Effector memory CD8-positive, alpha-beta T cell (primary cell): ENCODE measurements at regions not wholly inside any gene's neighbourhood (a gene's known extent, or its start where the extent isn't known, plus 50 kb on each side); places are given as distances from the start of the nearest gene placed in this dataset.
"Not testable (repeated sequence)": the region's sequence is repeated elsewhere in the genome, so short reads cannot be mapped to it uniquely, and the experiment has no call there.

ENCODE experiments used
- ATAC-seq: fragments of 150-1000 bp; cut with Tn5 transposase; replicated peaks from 2 replicates; pipeline ENCODE4 v1.10.0; 2021; ENCODE audit warnings: mild to moderate bottlenecking, moderate library complexity
- DNase-seq, 3 experiments: peaks; one replicate each; pipeline ENCODE4 v3.0.0; 2021
- H3K27ac Mint-ChIP-seq, 2 donors: one replicate each; pipeline ENCODE4 v1.8.0; 2022; ENCODE audit warnings: mild to moderate bottlenecking in 2 of 2, mixed read lengths in 2 of 2, moderate library complexity in 2 of 2
- H3K27me3 Mint-ChIP-seq, 2 donors: one replicate each; pipeline ENCODE4 v1.8.0; 2022; ENCODE audit warnings: mixed read lengths in 2 of 2
- H3K36me3 Mint-ChIP-seq: one replicate; pipeline ENCODE4 v1.8.0; 2022; ENCODE audit warnings: mild to moderate bottlenecking, moderate library complexity, mixed read lengths; ENCODE audit not compliant: insufficient read depth
- H3K4me1 Mint-ChIP-seq, 2 donors: one replicate each; pipeline ENCODE4 v1.8.0; 2022; ENCODE audit warnings: low read depth in 2 of 2, mixed read lengths in 2 of 2
- H3K4me3 Mint-ChIP-seq, 2 donors: one replicate each; pipeline ENCODE4 v1.8.0; 2022; ENCODE audit warnings: mild to moderate bottlenecking in 2 of 2, mixed read lengths in 2 of 2, moderate library complexity in 2 of 2
- H3K9me3 Mint-ChIP-seq, 2 donors: one replicate each; pipeline ENCODE4 v1.8.0; 2022; ENCODE audit warnings: mixed read lengths in 2 of 2

- Mint-ChIP-seq H3K9me3 (peaks cover 0 to 2% of the 10 kb centered on the region in 2 donors), H3K4me3 (no peak overlapping the region), H3K4me1 (no peaks in the 10 kb centered on the region), H3K36me3 (peaks cover 3% of the 10 kb centered on the region), H3K27me3 (no peaks in the 10 kb centered on the region), H3K27ac (no peak overlapping the region)
- no peak for ATAC-seq
- DNase-seq: no peak
These were observed 180.6 kb downstream of the MC4R start for GRCh38 chr18:60191926-60192325.

GRCh38 chr18:60189856-60190255, 182.7 kb downstream of the MC4R start:
- ATAC-seq: no peak
- Mint-ChIP-seq H3K4me3 (no peak overlapping the region), H3K4me1 (no peaks in the 10 kb centered on the region), H3K27me3 (no peaks in the 10 kb centered on the region), H3K36me3 (peaks cover 3% of the 10 kb centered on the region), H3K27ac (no peak overlapping the region), H3K9me3 (no peaks in the 10 kb centered on the region)
- no peak for DNase-seq

- no peaks in the 10 kb centered on the region for H3K27me3 Mint-ChIP-seq
- H3K4me3 Mint-ChIP-seq: no peak overlapping the region
- no peaks in the 10 kb centered on the region for H3K4me1 Mint-ChIP-seq
- no peak overlapping the region for H3K27ac Mint-ChIP-seq
- ATAC-seq: no peak
- no peaks in the 10 kb centered on the region for H3K9me3 Mint-ChIP-seq
- DNase-seq: no peak
- peaks cover 3% of the 10 kb centered on the region for H3K36me3 Mint-ChIP-seq
These were observed 183.6 kb downstream of the MC4R start for GRCh38 chr18:60188958-60189357.

- H3K4me3 Mint-ChIP-seq: no peak overlapping the region
- ATAC-seq (no peak), DNase-seq (no peak)
- H3K27me3 Mint-ChIP-seq: no peaks in the 10 kb centered on the region
- H3K9me3 Mint-ChIP-seq: no peaks in the 10 kb centered on the region
- no peaks in the 10 kb centered on the region for H3K4me1 Mint-ChIP-seq
- no peaks in the 10 kb centered on the region for H3K36me3 Mint-ChIP-seq
- no peak overlapping the region for H3K27ac Mint-ChIP-seq
These were observed 190.4 kb downstream of the MC4R start for GRCh38 chr18:60182223-60182622.

- ATAC-seq (no peak), DNase-seq (no peak)
- H3K27ac Mint-ChIP-seq: no peak overlapping the region
- H3K9me3 Mint-ChIP-seq: no peaks in the 10 kb centered on the region
- no peaks in the 10 kb centered on the region for H3K4me1 Mint-ChIP-seq
- no peak overlapping the region for H3K4me3 Mint-ChIP-seq
- no peaks in the 10 kb centered on the region for H3K27me3 Mint-ChIP-seq
- no peaks in the 10 kb centered on the region for H3K36me3 Mint-ChIP-seq
These were observed 191.9 kb downstream of the MC4R start for GRCh38 chr18:60180671-60181070.

DNA sequence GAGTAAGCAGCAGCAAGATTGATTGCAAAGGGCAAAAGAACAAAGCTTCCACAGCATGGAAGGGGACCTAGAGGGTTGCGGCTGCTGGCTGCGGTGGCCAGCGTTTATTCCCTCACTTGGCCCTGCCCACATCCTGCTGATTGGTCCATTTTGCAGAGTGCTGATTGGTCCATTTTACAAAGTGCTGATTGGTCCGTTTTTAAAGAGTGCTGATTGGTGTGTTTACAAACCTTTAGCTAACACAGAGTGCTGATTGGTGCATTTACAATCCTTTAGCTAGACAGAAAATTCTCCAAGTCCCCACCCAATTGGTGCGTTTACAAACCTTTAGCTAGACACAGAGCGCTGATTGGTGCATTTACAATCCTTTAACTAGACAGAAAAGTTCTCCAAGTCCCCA, 194.4 kb downstream of the MC4R start:
- not testable (repeated sequence) for DNase-seq, H3K27ac Mint-ChIP-seq, H3K9me3 Mint-ChIP-seq, H3K4me3 Mint-ChIP-seq, H3K36me3 Mint-ChIP-seq, H3K27me3 Mint-ChIP-seq, H3K4me1 Mint-ChIP-seq, ATAC-seq

- Mint-ChIP-seq H3K36me3 (no peaks in the 10 kb centered on the region), H3K9me3 (no peaks in the 10 kb centered on the region), H3K27ac (no peak overlapping the region), H3K4me3 (no peak overlapping the region), H3K27me3 (no peaks in the 10 kb centered on the region), H3K4me1 (no peaks in the 10 kb centered on the region)
- DNase-seq (no peak), ATAC-seq (no peak)
These were observed 196.3 kb downstream of the MC4R start for GRCh38 chr18:60176259-60176658.

- no peak for ATAC-seq
- no peaks in the 10 kb centered on the region for H3K36me3 Mint-ChIP-seq
- no peak overlapping the region for H3K4me3 Mint-ChIP-seq
- H3K4me1 Mint-ChIP-seq: no peaks in the 10 kb centered on the region
- no peak overlapping the region for H3K27ac Mint-ChIP-seq
- DNase-seq: no peak
- no peaks in the 10 kb centered on the region for H3K9me3 Mint-ChIP-seq
- H3K27me3 Mint-ChIP-seq: no peaks in the 10 kb centered on the region
These were observed 197.7 kb downstream of the MC4R start for GRCh38 chr18:60174832-60175231.

DNA sequence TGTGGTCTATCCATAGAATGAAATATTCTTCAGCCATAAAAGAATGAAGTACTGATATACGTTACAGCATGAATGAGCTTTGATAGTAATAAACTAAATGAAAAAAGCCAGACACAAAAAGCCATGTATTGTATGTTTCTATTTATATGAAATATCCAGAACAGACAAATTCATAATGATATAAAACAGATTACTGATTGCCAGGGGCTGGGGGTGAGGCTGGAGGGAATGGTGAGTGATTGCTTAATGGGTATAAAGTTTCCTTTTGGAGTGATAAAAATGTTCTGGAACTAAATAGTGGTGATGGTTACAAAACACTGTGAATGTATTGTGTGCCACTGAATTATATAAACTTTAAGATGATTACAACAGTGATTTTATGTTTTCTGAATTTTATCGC, 200.5 kb downstream of the MC4R start:
- ATAC-seq (no peak), DNase-seq (no peak)
- H3K27me3 Mint-ChIP-seq: no peaks in the 10 kb centered on the region
- H3K27ac Mint-ChIP-seq: no peak overlapping the region
- no peaks in the 10 kb centered on the region for H3K36me3 Mint-ChIP-seq
- no peak overlapping the region for H3K4me3 Mint-ChIP-seq
- no peaks in the 10 kb centered on the region for H3K9me3 Mint-ChIP-seq
- H3K4me1 Mint-ChIP-seq: no peaks in the 10 kb centered on the region

DNA sequence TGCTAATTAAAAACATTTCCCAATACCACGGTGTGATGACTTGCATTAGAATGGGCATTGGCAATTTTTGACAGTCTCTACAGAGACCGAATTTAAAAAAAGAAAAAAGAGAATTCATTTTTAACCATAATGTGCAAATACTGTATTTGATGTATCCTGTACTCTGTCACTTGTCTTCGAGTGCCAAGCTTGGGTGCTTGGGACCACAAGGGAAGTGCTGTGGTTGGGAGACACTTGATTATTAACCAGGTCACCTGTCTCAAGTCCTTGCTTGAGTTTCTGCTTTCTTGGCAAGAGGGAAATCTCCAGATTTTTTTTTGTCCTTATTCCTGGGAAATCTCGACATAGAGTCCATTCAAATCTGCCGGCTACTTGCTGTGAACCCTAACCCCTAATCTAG, 209.0 kb downstream of the MC4R start:
- Mint-ChIP-seq H3K36me3 (no peaks in the 10 kb centered on the region), H3K27me3 (no peaks in the 10 kb centered on the region), H3K9me3 (peaks cover 0 to 8% of the 10 kb centered on the region in 2 donors), H3K4me1 (no peaks in the 10 kb centered on the region), H3K4me3 (no peak overlapping the region), H3K27ac (no peak overlapping the region)
- no peak for ATAC-seq
- no peak for DNase-seq

- ATAC-seq (no peak), DNase-seq (no peak)
- peaks cover 0 to 8% of the 10 kb centered on the region in 2 donors for H3K9me3 Mint-ChIP-seq
- no peak overlapping the region for H3K4me3 Mint-ChIP-seq
- no peaks in the 10 kb centered on the region for H3K36me3 Mint-ChIP-seq
- no peak overlapping the region for H3K27ac Mint-ChIP-seq
- no peaks in the 10 kb centered on the region for H3K27me3 Mint-ChIP-seq
- H3K4me1 Mint-ChIP-seq: no peaks in the 10 kb centered on the region
These were observed 210.2 kb downstream of the MC4R start for GRCh38 chr18:60162388-60162787.

DNA sequence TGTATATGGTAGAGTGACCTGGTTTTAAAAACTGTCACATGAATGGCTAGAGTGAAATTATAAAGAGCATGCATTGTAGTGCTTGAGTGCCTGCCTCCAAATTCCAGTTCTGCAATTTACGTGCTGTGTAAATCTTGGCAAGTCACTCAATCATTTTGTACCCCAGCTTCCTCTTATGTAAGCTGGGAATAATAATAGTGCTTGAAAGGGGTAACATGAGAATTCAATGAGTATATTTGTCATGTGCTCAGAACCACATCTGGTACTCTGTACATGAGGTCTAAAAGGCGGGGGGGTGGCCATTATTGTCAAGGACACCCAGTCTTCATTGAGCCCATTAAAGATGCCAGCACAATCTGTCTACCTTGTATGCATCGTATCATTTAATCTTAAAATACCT, 214.8 kb downstream of the MC4R start:
- H3K4me1 Mint-ChIP-seq: no peaks in the 10 kb centered on the region
- H3K9me3 Mint-ChIP-seq: peaks cover 0 to 9% of the 10 kb centered on the region in 2 donors
- no peak overlapping the region for H3K27ac Mint-ChIP-seq
- ATAC-seq (no peak), DNase-seq (no peak)
- no peaks in the 10 kb centered on the region for H3K36me3 Mint-ChIP-seq
- no peak overlapping the region for H3K4me3 Mint-ChIP-seq
- no peaks in the 10 kb centered on the region for H3K27me3 Mint-ChIP-seq

DNA sequence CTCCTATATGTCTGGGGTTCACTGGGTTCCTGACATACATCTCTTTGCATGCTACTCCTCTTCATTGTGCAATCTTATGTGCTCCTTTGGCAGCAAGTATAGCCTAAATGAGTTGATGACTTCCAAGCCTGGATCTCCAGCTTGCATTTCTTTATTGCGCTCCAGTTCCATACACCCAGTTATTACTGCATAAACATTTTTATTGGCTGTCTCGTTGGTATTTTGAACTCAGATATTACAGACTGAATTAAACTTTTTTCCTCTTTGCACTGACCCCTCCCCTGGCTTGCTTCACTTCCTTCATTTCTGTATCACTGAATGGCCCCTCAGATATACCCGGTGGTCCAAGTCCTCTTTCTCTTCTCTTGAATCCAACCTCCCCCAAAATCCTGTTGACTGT, 219.2 kb downstream of the MC4R start:
- Mint-ChIP-seq H3K27me3 (no peaks in the 10 kb centered on the region), H3K36me3 (no peaks in the 10 kb centered on the region), H3K4me1 (no peaks in the 10 kb centered on the region), H3K4me3 (no peak overlapping the region), H3K9me3 (peaks cover 0 to 9% of the 10 kb centered on the region in 2 donors), H3K27ac (no peak overlapping the region)
- no peak for ATAC-seq
- no peak for DNase-seq

- no peak overlapping the region for H3K4me3 Mint-ChIP-seq
- ATAC-seq (no peak), DNase-seq (no peak)
- H3K36me3 Mint-ChIP-seq: no peaks in the 10 kb centered on the region
- no peak overlapping the region for H3K27ac Mint-ChIP-seq
- H3K9me3 Mint-ChIP-seq: peaks cover 0 to 8% of the 10 kb centered on the region in 2 donors
- no peaks in the 10 kb centered on the region for H3K27me3 Mint-ChIP-seq
- H3K4me1 Mint-ChIP-seq: no peaks in the 10 kb centered on the region
These were observed 223.3 kb downstream of the MC4R start for GRCh38 chr18:60149316-60149715.

DNA sequence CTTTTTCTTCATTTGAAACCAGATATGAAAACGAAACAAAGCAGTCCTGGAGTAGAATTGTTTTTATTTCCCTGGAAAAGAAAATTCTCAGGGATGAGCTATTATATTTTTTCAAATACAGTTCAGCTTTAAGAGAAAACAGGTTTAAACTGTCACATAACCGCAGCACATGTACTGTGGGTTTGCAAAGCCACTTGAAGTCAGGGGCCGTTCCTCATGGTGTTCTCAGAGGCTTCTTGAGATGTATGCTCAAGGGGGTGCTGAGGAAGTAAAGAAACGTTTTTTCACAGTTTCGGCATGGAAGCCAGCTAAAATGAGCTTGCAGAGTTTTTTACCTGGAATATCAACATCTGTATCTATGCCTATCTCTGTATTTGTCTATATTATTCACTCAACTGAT, 225.3 kb downstream of the MC4R start:
- Mint-ChIP-seq H3K9me3 (peaks cover 0 to 2% of the 10 kb centered on the region in 2 donors), H3K4me1 (no peaks in the 10 kb centered on the region), H3K4me3 (no peak overlapping the region), H3K27me3 (no peaks in the 10 kb centered on the region), H3K36me3 (no peaks in the 10 kb centered on the region), H3K27ac (no peak overlapping the region)
- ATAC-seq: no peak
- no peak for DNase-seq
